ENCODE measurements at regions not wholly inside any gene's neighbourhood (a gene's known extent, or its start where the extent isn't known, plus 50 kb on each side); places are given as distances from the start of the nearest gene placed in this dataset.

- Histone ChIP-seq H3K27ac (ENCODE audit: insufficient read depth, low read depth, low read length) (no peak overlapping the region), H3K4me2 (ENCODE audit: insufficient read depth, low read length) (no peak overlapping the region), H3K27me3 (ENCODE audit: control insufficient read depth in 2 of 2, insufficient read depth in 2 of 2, low read length in 2 of 2) (no peaks in the 10 kb centered on the region), H3K4me1 (ENCODE audit: control insufficient read depth, extremely low read depth, insufficient read depth, low read length) (no peaks in the 10 kb centered on the region), H4K20me1 (replicated peaks; ENCODE audit: control insufficient read depth, extremely low read depth, insufficient read depth, low read length) (no peaks in the 10 kb centered on the region), H3K79me2 (ENCODE audit: control insufficient read depth, insufficient read depth, low read length) (no peaks in the 10 kb centered on the region), H3K9me3 (replicated peaks; ENCODE audit: control insufficient read depth, insufficient read depth, low read length) (no peaks in the 10 kb centered on the region), H3K36me3 (ENCODE audit: control insufficient read depth in 2 of 2, extremely low read depth in 1 of 2, insufficient read depth in 2 of 2, low read length in 2 of 2) (no peaks in the 10 kb centered on the region), H3K9me1 (replicated peaks; ENCODE audit: control insufficient read depth, extremely low read depth, insufficient read depth, low read length) (no peaks in the 10 kb centered on the region), H2AFZ (ENCODE audit: low read depth, low read length) (no peak overlapping the region), H3K4me3 (replicated peaks in 1 of 3; ENCODE audit: insufficient read depth in 1 of 3, low read depth in 1 of 3, low read length in 3 of 3) (no peak overlapping the region), H3K9ac (replicated peaks; ENCODE audit: extremely low read depth, insufficient read depth, low read length) (no peak overlapping the region)
- FAIRE-seq (no peak), DNase-seq (ENCODE audit: low read depth, low spot score) (no peak)
- intact Hi-C loops (cut with micrococcal nuclease), result no loop called here
- dilution Hi-C loops (cut with MboI; ENCODE audit: extremely low pct_ligation_motif_present, low sequenced_read_pairs), result no loop called here
- CTCF ChIA-PET, result no interaction called here
- POLR2A ChIA-PET, result no interaction called here
- no peak for TF ChIP-seq POLR2AphosphoS5 (IDR thresholded peaks at IDR 0.05; ENCODE audit: insufficient read depth, low read depth, low read length)
- TF ChIP-seq EZH2 (IDR thresholded peaks at IDR 0.05; ENCODE audit: borderline replicate concordance, low read depth, low read length, severe bottlenecking), result no peak
- TF ChIP-seq MYC (IDR thresholded peaks at IDR 0.05; ENCODE audit: low read depth, low read length), result no peak
- no peak for TF ChIP-seq JUN (IDR thresholded peaks at IDR 0.05; ENCODE audit: borderline replicate concordance, insufficient read depth, insufficient read length, low read depth)
- no peak for TF ChIP-seq GATA2 (IDR thresholded peaks at IDR 0.05; ENCODE audit: insufficient read depth, insufficient read length, low read depth, low read length)
- TF ChIP-seq CTCF (IDR thresholded peaks at IDR 0.05; ENCODE audit: extremely low read depth in 1 of 2, insufficient read depth in 1 of 2, low read depth in 1 of 2, low read length in 2 of 2), result no peak
- no peak for TF ChIP-seq FOS (IDR thresholded peaks at IDR 0.05; ENCODE audit: borderline replicate concordance, insufficient read depth, low read length)
- TF ChIP-seq MAX (IDR thresholded peaks at IDR 0.05; ENCODE audit: insufficient read depth, insufficient read length), result no peak
- no peak for TF ChIP-seq POLR2A (IDR thresholded peaks at IDR 0.05; ENCODE audit: low read depth, low read length)
- no TSS peak for BruUV-seq (replicated peaks)
Observed at GRCh38 chr7:123292227-123292626, 92.5 kb upstream of the SLC13A1 start.

Data from endothelial cell of umbilical vein (primary cell).